Neural cell (in vitro differentiated cells): ENCODE measurements at regions not wholly inside any gene's neighbourhood (a gene's known extent, or its start where the extent isn't known, plus 50 kb on each side); places are given as distances from the start of the nearest gene placed in this dataset.

Experiments used
- EZH2 ChIP-seq: fragments of 200-600, 300-800 bp; shearing (Covaris generic), sonication (generic); IDR thresholded peaks from 2 replicates; pipeline ENCODE4 v1.6.1; 2014; ENCODE audit warnings: antibody characterized with exemption, low read length, borderline replicate concordance, mild to moderate bottlenecking; ENCODE audit not compliant: insufficient read depth, poor library complexity, severe bottlenecking
- POLR2AphosphoS5 ChIP-seq: IDR thresholded peaks from 2 replicates; pipeline ENCODE4 v1.6.1; 2012
- SMC3 ChIP-seq: fragments of 450-650 bp; conservative IDR thresholded peaks from 2 replicates; pipeline ENCODE4 v1.6.1; 2014; ENCODE audit warnings: antibody characterized with exemption, mild to moderate bottlenecking, moderate library complexity; ENCODE audit not compliant: poor library complexity
- TF ChIP-seq, protein P1 (sequence below): fragments of 450-650 bp; IDR thresholded peaks from 2 replicates; pipeline ENCODE4 v1.5.1; 2014; ENCODE audit warnings: antibody characterized with exemption, mild to moderate bottlenecking, moderate library complexity; ENCODE audit not compliant: poor library complexity, severe bottlenecking

DNA sequence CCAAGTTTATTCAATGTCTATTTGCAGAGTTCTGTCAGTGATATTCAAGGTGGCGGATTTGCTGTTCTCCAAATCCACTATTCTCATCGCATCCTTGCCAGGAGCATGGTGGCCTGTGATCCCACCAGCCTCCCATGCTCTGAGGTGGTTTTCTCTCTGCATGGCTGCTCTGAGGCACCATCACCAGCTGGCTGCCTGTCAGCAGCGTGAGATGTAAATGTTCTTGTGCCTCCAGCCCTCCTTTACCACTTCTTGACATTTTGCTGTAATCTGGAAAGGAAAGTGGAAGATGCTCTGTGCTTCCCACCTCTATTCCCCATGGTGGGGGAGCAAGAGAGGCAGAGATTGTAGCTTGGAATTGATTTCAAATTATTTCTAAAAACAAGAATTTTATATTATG, 293.6 kb upstream of the SLC24A2 start:
- TF ChIP-seq, protein P1, sequence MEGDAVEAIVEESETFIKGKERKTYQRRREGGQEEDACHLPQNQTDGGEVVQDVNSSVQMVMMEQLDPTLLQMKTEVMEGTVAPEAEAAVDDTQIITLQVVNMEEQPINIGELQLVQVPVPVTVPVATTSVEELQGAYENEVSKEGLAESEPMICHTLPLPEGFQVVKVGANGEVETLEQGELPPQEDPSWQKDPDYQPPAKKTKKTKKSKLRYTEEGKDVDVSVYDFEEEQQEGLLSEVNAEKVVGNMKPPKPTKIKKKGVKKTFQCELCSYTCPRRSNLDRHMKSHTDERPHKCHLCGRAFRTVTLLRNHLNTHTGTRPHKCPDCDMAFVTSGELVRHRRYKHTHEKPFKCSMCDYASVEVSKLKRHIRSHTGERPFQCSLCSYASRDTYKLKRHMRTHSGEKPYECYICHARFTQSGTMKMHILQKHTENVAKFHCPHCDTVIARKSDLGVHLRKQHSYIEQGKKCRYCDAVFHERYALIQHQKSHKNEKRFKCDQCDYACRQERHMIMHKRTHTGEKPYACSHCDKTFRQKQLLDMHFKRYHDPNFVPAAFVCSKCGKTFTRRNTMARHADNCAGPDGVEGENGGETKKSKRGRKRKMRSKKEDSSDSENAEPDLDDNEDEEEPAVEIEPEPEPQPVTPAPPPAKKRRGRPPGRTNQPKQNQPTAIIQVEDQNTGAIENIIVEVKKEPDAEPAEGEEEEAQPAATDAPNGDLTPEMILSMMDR, result no peak
- no peak for TF ChIP-seq EZH2
- no peak for TF ChIP-seq POLR2AphosphoS5
- TF ChIP-seq SMC3, result no peak
